ENCODE measurements at regions not wholly inside any gene's neighbourhood (a gene's known extent, or its start where the extent isn't known, plus 50 kb on each side); places are given as distances from the start of the nearest gene placed in this dataset.

GRCh38 chr2:175808078-175808477, 194.0 kb downstream of the LNPK start:
- TF ChIP-seq CTCF (IDR thresholded peaks at IDR 0.05; ENCODE audit: low read depth, low read length, missing input control) (no peak), JUND (IDR thresholded peaks at IDR 0.05) (no peak), ZBTB33 (IDR thresholded peaks at IDR 0.05) (no peak), REST (IDR thresholded peaks at IDR 0.05) (no peak), RXRA (IDR thresholded peaks at IDR 0.05) (no peak), EGR1 (IDR thresholded peaks at IDR 0.05; ENCODE audit: low read depth in 2 of 2) (no peak), RAD21 (IDR thresholded peaks at IDR 0.05) (no peak), YY1 (IDR thresholded peaks at IDR 0.05) (no peak), MAX (IDR thresholded peaks at IDR 0.05) (no peak), ATF3 (IDR thresholded peaks at IDR 0.05) (no peak), GABPA (IDR thresholded peaks at IDR 0.05 in 1 of 2, conservative IDR thresholded peaks at IDR 0.05 in 1 of 2) (no peak), FOXA1 (IDR thresholded peaks at IDR 0.05) (no peak)
